ENCODE measurements at regions not wholly inside any gene's neighbourhood (a gene's known extent, or its start where the extent isn't known, plus 50 kb on each side); places are given as distances from the start of the nearest gene placed in this dataset.

GRCh38 chr7:42805601-42806000 is 106.3 kb downstream of the C7orf25 start:
- TF ChIP-seq POLR2A (IDR thresholded peaks at IDR 0.05; ENCODE audit: low read depth, low read length) (no peak), POLR2AphosphoS5 (IDR thresholded peaks at IDR 0.05; ENCODE audit: low read depth, low read length) (no peak), PAX5 (IDR thresholded peaks at IDR 0.05; ENCODE audit: insufficient read depth, low read length, severe bottlenecking) (no peak)
